ENCODE measurements at regions not wholly inside any gene's neighbourhood (a gene's known extent, or its start where the extent isn't known, plus 50 kb on each side); places are given as distances from the start of the nearest gene placed in this dataset.
A peak's percentile ranks its signal among the peaks of the same experiment; 100 is the strongest.

GRCh38 chr14:97268097-97268496, 470.9 kb downstream of the VRK1 start:
- DNase-seq (no peak), FAIRE-seq (no peak)
- H3K9me3 ChIP-seq (ENCODE audit: control insufficient read depth in 2 of 2, insufficient read depth in 1 of 2, low read depth in 1 of 2, low read length in 1 of 2) = no peaks in the 10 kb centered on the region
- H3K36me3 ChIP-seq (ENCODE audit: control insufficient read depth in 3 of 3, insufficient read depth in 2 of 3, low read depth in 1 of 3, low read length in 3 of 3) = no peaks in the 10 kb centered on the region
- peaks cover 0 to 4% (median 0%) of the 10 kb centered on the region in 3 donors for H3K27me3 ChIP-seq (ENCODE audit: control insufficient read depth in 3 of 3, insufficient read depth in 3 of 3, low read length in 3 of 3)
- no peaks in the 10 kb centered on the region for H3K4me1 ChIP-seq (ENCODE audit: control insufficient read depth in 3 of 3, insufficient read depth in 2 of 3, low read depth in 1 of 3, low read length in 2 of 3)
- 20 to 67% (median 61%) methylated on average over 2 of the region's 2 CpGs for WGBS, 3 donors
- no peak overlapping the region for H3K27ac ChIP-seq (ENCODE audit: low read depth in 1 of 3, low read length in 2 of 3)
- no peak overlapping the region for H3K4me3 ChIP-seq (ENCODE audit: low read depth in 1 of 3, low read length in 3 of 3)

- Histone ChIP-seq H3K4me3 (ENCODE audit: low read depth in 1 of 3, low read length in 3 of 3) (no peak overlapping the region), H3K36me3 (ENCODE audit: control insufficient read depth in 3 of 3, insufficient read depth in 2 of 3, low read depth in 1 of 3, low read length in 3 of 3) (no peaks in the 10 kb centered on the region), H3K27me3 (ENCODE audit: control insufficient read depth in 3 of 3, insufficient read depth in 3 of 3, low read length in 3 of 3) (peaks cover 0 to 4% (median 0%) of the 10 kb centered on the region in 3 donors), H3K27ac (ENCODE audit: low read depth in 1 of 3, low read length in 2 of 3) (no peak overlapping the region), H3K4me1 (ENCODE audit: control insufficient read depth in 3 of 3, insufficient read depth in 2 of 3, low read depth in 1 of 3, low read length in 2 of 3) (no peaks in the 10 kb centered on the region), H3K9me3 (ENCODE audit: control insufficient read depth in 2 of 2, insufficient read depth in 1 of 2, low read depth in 1 of 2, low read length in 1 of 2) (no peaks in the 10 kb centered on the region)
- 12 to 58% (median 29%) methylated on average over 4 of the region's 4 CpGs for WGBS, 3 donors
- DNase-seq (peak in 1 of 2 donors; percentile 37), FAIRE-seq (no peak)
These were observed 473.1 kb downstream of the VRK1 start for GRCh38 chr14:97270308-97270707.

GRCh38 chr14:97271451-97271960, 474.3 kb downstream of the VRK1 start:
- Histone ChIP-seq H3K4me1 (ENCODE audit: control insufficient read depth in 3 of 3, insufficient read depth in 2 of 3, low read depth in 1 of 3, low read length in 2 of 3) (no peaks in the 10 kb centered on the region), H3K36me3 (ENCODE audit: control insufficient read depth in 3 of 3, insufficient read depth in 2 of 3, low read depth in 1 of 3, low read length in 3 of 3) (no peaks in the 10 kb centered on the region), H3K27ac (ENCODE audit: low read depth in 1 of 3, low read length in 2 of 3) (no peak overlapping the region), H3K9me3 (ENCODE audit: control insufficient read depth in 2 of 2, insufficient read depth in 1 of 2, low read depth in 1 of 2, low read length in 1 of 2) (no peaks in the 10 kb centered on the region), H3K27me3 (ENCODE audit: control insufficient read depth in 3 of 3, insufficient read depth in 3 of 3, low read length in 3 of 3) (peaks cover 0 to 4% (median 2%) of the 10 kb centered on the region in 3 donors), H3K4me3 (ENCODE audit: low read depth in 1 of 3, low read length in 3 of 3) (no peak overlapping the region)
- WGBS, 3 donors = 62 to 87% (median 79%) methylated on average over 8 of the region's 8 CpGs
- FAIRE-seq = no peak
- no peak for DNase-seq

GRCh38 chr14:97273540-97273939, 476.4 kb downstream of the VRK1 start:
- DNase-seq (no peak), FAIRE-seq (no peak)
- no peaks in the 10 kb centered on the region for H3K4me1 ChIP-seq (ENCODE audit: control insufficient read depth in 3 of 3, insufficient read depth in 2 of 3, low read depth in 1 of 3, low read length in 2 of 3)
- H3K27ac ChIP-seq (ENCODE audit: low read depth in 1 of 3, low read length in 2 of 3) = no peak overlapping the region
- no peaks in the 10 kb centered on the region for H3K36me3 ChIP-seq (ENCODE audit: control insufficient read depth in 3 of 3, insufficient read depth in 2 of 3, low read depth in 1 of 3, low read length in 3 of 3)
- no peaks in the 10 kb centered on the region for H3K9me3 ChIP-seq (ENCODE audit: control insufficient read depth in 2 of 2, insufficient read depth in 1 of 2, low read depth in 1 of 2, low read length in 1 of 2)
- no peak overlapping the region for H3K4me3 ChIP-seq (ENCODE audit: low read depth in 1 of 3, low read length in 3 of 3)
- H3K27me3 ChIP-seq (ENCODE audit: control insufficient read depth in 3 of 3, insufficient read depth in 3 of 3, low read length in 3 of 3) = peaks cover 0 to 10% (median 2%) of the 10 kb centered on the region in 3 donors
- WGBS, 3 donors = 64 to 80% (median 69%) methylated on average over 4 of the region's 4 CpGs

- DNase-seq (no peak), FAIRE-seq (no peak)
- no peaks in the 10 kb centered on the region for H3K9me3 ChIP-seq (ENCODE audit: control insufficient read depth in 2 of 2, insufficient read depth in 1 of 2, low read depth in 1 of 2, low read length in 1 of 2)
- no peaks in the 10 kb centered on the region for H3K36me3 ChIP-seq (ENCODE audit: control insufficient read depth in 3 of 3, insufficient read depth in 2 of 3, low read depth in 1 of 3, low read length in 3 of 3)
- no peak overlapping the region for H3K27ac ChIP-seq (ENCODE audit: low read depth in 1 of 3, low read length in 2 of 3)
- H3K27me3 ChIP-seq (ENCODE audit: control insufficient read depth in 3 of 3, insufficient read depth in 3 of 3, low read length in 3 of 3) = peaks cover 0 to 10% (median 2%) of the 10 kb centered on the region in 3 donors
- H3K4me3 ChIP-seq (ENCODE audit: low read depth in 1 of 3, low read length in 3 of 3) = no peak overlapping the region
- no peaks in the 10 kb centered on the region for H3K4me1 ChIP-seq (ENCODE audit: control insufficient read depth in 3 of 3, insufficient read depth in 2 of 3, low read depth in 1 of 3, low read length in 2 of 3)
- 34 to 78% (median 43%) methylated on average over 8 of the region's 8 CpGs for WGBS, 3 donors
These were observed 477.4 kb downstream of the VRK1 start for GRCh38 chr14:97274626-97275025.

- no peak for FAIRE-seq
These were observed 478.1 kb downstream of the VRK1 start for GRCh38 chr14:97275276-97275675.

GRCh38 chr14:97276573-97276972, 479.4 kb downstream of the VRK1 start:
- WGBS, 3 donors = 49 to 67% (median 65%) methylated on average over 4 of the region's 4 CpGs

More at GRCh38 chr14:97275276-97275675, 478.1 kb downstream of the VRK1 start:
- WGBS, 3 donors = 62 to 81% (median 74%) methylated on average over 3 of the region's 3 CpGs
- Histone ChIP-seq H3K4me3 (ENCODE audit: low read depth in 1 of 3, low read length in 3 of 3) (no peak overlapping the region), H3K27me3 (ENCODE audit: control insufficient read depth in 3 of 3, insufficient read depth in 3 of 3, low read length in 3 of 3) (peaks cover 0 to 10% (median 2%) of the 10 kb centered on the region in 3 donors), H3K9me3 (ENCODE audit: control insufficient read depth in 2 of 2, insufficient read depth in 1 of 2, low read depth in 1 of 2, low read length in 1 of 2) (no peaks in the 10 kb centered on the region), H3K4me1 (ENCODE audit: control insufficient read depth in 3 of 3, insufficient read depth in 2 of 3, low read depth in 1 of 3, low read length in 2 of 3) (no peaks in the 10 kb centered on the region), H3K36me3 (ENCODE audit: control insufficient read depth in 3 of 3, insufficient read depth in 2 of 3, low read depth in 1 of 3, low read length in 3 of 3) (no peaks in the 10 kb centered on the region), H3K27ac (ENCODE audit: low read depth in 1 of 3, low read length in 2 of 3) (no peak overlapping the region)
- no peak for DNase-seq

GRCh38 chr14:97277711-97278110, 480.5 kb downstream of the VRK1 start:
- peaks cover 0 to 10% (median 2%) of the 10 kb centered on the region in 3 donors for H3K27me3 ChIP-seq (ENCODE audit: control insufficient read depth in 3 of 3, insufficient read depth in 3 of 3, low read length in 3 of 3)
- no peak overlapping the region for H3K4me3 ChIP-seq (ENCODE audit: low read depth in 1 of 3, low read length in 3 of 3)
- H3K27ac ChIP-seq (ENCODE audit: low read depth in 1 of 3, low read length in 2 of 3) = no peak overlapping the region
- DNase-seq = no peak
- 42 to 50% (median 43%) methylated on average over 9 of the region's 9 CpGs for WGBS, 3 donors
- H3K4me1 ChIP-seq (ENCODE audit: control insufficient read depth in 3 of 3, insufficient read depth in 2 of 3, low read depth in 1 of 3, low read length in 2 of 3) = no peaks in the 10 kb centered on the region
- FAIRE-seq = no peak
- no peaks in the 10 kb centered on the region for H3K36me3 ChIP-seq (ENCODE audit: control insufficient read depth in 3 of 3, insufficient read depth in 2 of 3, low read depth in 1 of 3, low read length in 3 of 3)
- no peaks in the 10 kb centered on the region for H3K9me3 ChIP-seq (ENCODE audit: control insufficient read depth in 2 of 2, insufficient read depth in 1 of 2, low read depth in 1 of 2, low read length in 1 of 2)

More at GRCh38 chr14:97276573-97276972, 479.4 kb downstream of the VRK1 start:
- H3K27ac ChIP-seq (ENCODE audit: low read depth in 1 of 3, low read length in 2 of 3) = no peak overlapping the region
- DNase-seq = no peak
- H3K4me1 ChIP-seq (ENCODE audit: control insufficient read depth in 3 of 3, insufficient read depth in 2 of 3, low read depth in 1 of 3, low read length in 2 of 3) = no peaks in the 10 kb centered on the region
- FAIRE-seq = no peak
- no peak overlapping the region for H3K4me3 ChIP-seq (ENCODE audit: low read depth in 1 of 3, low read length in 3 of 3)
- H3K9me3 ChIP-seq (ENCODE audit: control insufficient read depth in 2 of 2, insufficient read depth in 1 of 2, low read depth in 1 of 2, low read length in 1 of 2) = no peaks in the 10 kb centered on the region
- peaks cover 0 to 10% (median 2%) of the 10 kb centered on the region in 3 donors for H3K27me3 ChIP-seq (ENCODE audit: control insufficient read depth in 3 of 3, insufficient read depth in 3 of 3, low read length in 3 of 3)
- H3K36me3 ChIP-seq (ENCODE audit: control insufficient read depth in 3 of 3, insufficient read depth in 2 of 3, low read depth in 1 of 3, low read length in 3 of 3) = no peaks in the 10 kb centered on the region

GRCh38 chr14:97280526-97280925, 483.3 kb downstream of the VRK1 start:
- DNase-seq (no peak), FAIRE-seq (no peak)
- H3K4me3 ChIP-seq (ENCODE audit: low read depth in 1 of 3, low read length in 3 of 3) = no peak overlapping the region
- H3K9me3 ChIP-seq (ENCODE audit: control insufficient read depth in 2 of 2, insufficient read depth in 1 of 2, low read depth in 1 of 2, low read length in 1 of 2) = no peaks in the 10 kb centered on the region
- H3K36me3 ChIP-seq (ENCODE audit: control insufficient read depth in 3 of 3, insufficient read depth in 2 of 3, low read depth in 1 of 3, low read length in 3 of 3) = no peaks in the 10 kb centered on the region
- WGBS, 3 donors = 89 to 92% (median 89%) methylated on average over 10 of the region's 10 CpGs
- H3K27me3 ChIP-seq (ENCODE audit: control insufficient read depth in 3 of 3, insufficient read depth in 3 of 3, low read length in 3 of 3) = peaks cover 0 to 10% (median 0%) of the 10 kb centered on the region in 3 donors
- no peaks in the 10 kb centered on the region for H3K4me1 ChIP-seq (ENCODE audit: control insufficient read depth in 3 of 3, insufficient read depth in 2 of 3, low read depth in 1 of 3, low read length in 2 of 3)
- no peak overlapping the region for H3K27ac ChIP-seq (ENCODE audit: low read depth in 1 of 3, low read length in 2 of 3)
